ENCODE measurements at regions not wholly inside any gene's neighbourhood (a gene's known extent, or its start where the extent isn't known, plus 50 kb on each side); places are given as distances from the start of the nearest gene placed in this dataset.

DNA sequence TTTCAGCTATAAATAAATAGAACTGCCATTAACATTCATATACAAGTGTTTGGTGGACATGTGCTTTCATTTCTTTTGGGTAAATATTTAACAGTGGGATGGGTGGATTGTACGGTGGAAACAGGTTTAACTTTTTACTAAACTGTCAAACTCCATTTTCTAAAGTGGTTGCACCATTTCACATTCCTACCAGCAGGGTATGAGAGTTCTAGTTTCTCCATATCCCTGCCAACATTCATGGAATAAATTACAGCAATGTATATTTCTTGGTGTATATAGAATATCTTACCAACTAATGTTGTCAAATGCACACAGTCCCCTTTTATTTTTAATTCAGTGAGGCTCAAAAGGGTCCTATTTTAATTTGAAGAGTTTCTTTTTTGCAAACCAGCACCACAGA, 71.3 kb upstream of the CTXND1 start:
- FAIRE-seq, result no peak
- Histone ChIP-seq H4K20me1 (ENCODE audit: insufficient read depth, low read length) (no peaks in the 10 kb centered on the region), H3K27ac (ENCODE audit: low read depth, low read length) (no peak overlapping the region), H3K9ac (ENCODE audit: low read length) (no peak overlapping the region), H3K79me2 (ENCODE audit: insufficient read depth, low read length) (no peaks in the 10 kb centered on the region), H2AFZ (ENCODE audit: low read depth, low read length) (no peak overlapping the region), H3K9me3 (ENCODE audit: insufficient read depth, low read depth, low read length) (no peaks in the 10 kb centered on the region), H3K4me3 (ENCODE audit: insufficient read depth, low read depth, low read length) (no peak overlapping the region), H3K4me1 (ENCODE audit: insufficient read depth, low read length) (no peaks in the 10 kb centered on the region), H3K27me3 (ENCODE audit: insufficient read depth, low read length) (no peaks in the 10 kb centered on the region), H3K4me2 (ENCODE audit: low read length) (no peak overlapping the region), H3K36me3 (ENCODE audit: insufficient read depth, low read length) (no peaks in the 10 kb centered on the region)
- TF ChIP-seq EZH2 (IDR thresholded peaks at IDR 0.05; ENCODE audit: insufficient read depth, low read length) (no peak), CTCF (IDR thresholded peaks at IDR 0.05; ENCODE audit: insufficient read depth, low read depth, low read length) (peak; percentile 5)
- DNase-seq (ENCODE audit: low read depth), result no peak
- peaks cover 5% of the 10 kb centered on the region for H3K4me1 Mint-ChIP-seq (ENCODE audit: low read depth, unreplicated experiment)
- peaks cover 3% of the 10 kb centered on the region for H3K9me3 Mint-ChIP-seq (ENCODE audit: unreplicated experiment)
- H3K4me3 Mint-ChIP-seq (ENCODE audit: unreplicated experiment), result no peak overlapping the region
- no peaks in the 10 kb centered on the region for H3K27me3 Mint-ChIP-seq (ENCODE audit: low read depth, unreplicated experiment)
- H3K27ac Mint-ChIP-seq (ENCODE audit: unreplicated experiment), result no peak overlapping the region
- H3K36me3 Mint-ChIP-seq (ENCODE audit: low read depth, unreplicated experiment), result no peaks in the 10 kb centered on the region

GRCh38 chr15:80324545-80325080, 72.6 kb upstream of the CTXND1 start:
- Histone ChIP-seq H3K79me2 (ENCODE audit: insufficient read depth, low read length) (no peaks in the 10 kb centered on the region), H3K4me2 (ENCODE audit: low read length) (no peak overlapping the region), H4K20me1 (ENCODE audit: insufficient read depth, low read length) (no peaks in the 10 kb centered on the region), H3K4me3 (ENCODE audit: insufficient read depth, low read depth, low read length) (no peak overlapping the region), H3K9ac (ENCODE audit: low read length) (no peak overlapping the region), H3K27me3 (ENCODE audit: insufficient read depth, low read length) (no peaks in the 10 kb centered on the region), H3K36me3 (ENCODE audit: insufficient read depth, low read length) (no peaks in the 10 kb centered on the region), H3K9me3 (ENCODE audit: insufficient read depth, low read depth, low read length) (no peaks in the 10 kb centered on the region), H3K27ac (ENCODE audit: low read depth, low read length) (no peak overlapping the region), H2AFZ (ENCODE audit: low read depth, low read length) (no peak overlapping the region), H3K4me1 (ENCODE audit: insufficient read depth, low read length) (no peaks in the 10 kb centered on the region)
- Mint-ChIP-seq H3K9me3 (ENCODE audit: unreplicated experiment) (peaks cover 3% of the 10 kb centered on the region), H3K36me3 (ENCODE audit: low read depth, unreplicated experiment) (no peaks in the 10 kb centered on the region), H3K27ac (ENCODE audit: unreplicated experiment) (no peak overlapping the region), H3K27me3 (ENCODE audit: low read depth, unreplicated experiment) (no peaks in the 10 kb centered on the region), H3K4me3 (ENCODE audit: unreplicated experiment) (no peak overlapping the region), H3K4me1 (ENCODE audit: low read depth, unreplicated experiment) (peaks cover 5% of the 10 kb centered on the region)
- DNase-seq (ENCODE audit: low read depth), result no peak
- no peak for FAIRE-seq
- no peak for TF ChIP-seq CTCF (IDR thresholded peaks at IDR 0.05; ENCODE audit: insufficient read depth, low read depth, low read length)
- TF ChIP-seq EZH2 (IDR thresholded peaks at IDR 0.05; ENCODE audit: insufficient read depth, low read length), result no peak

- Histone ChIP-seq H3K4me1 (ENCODE audit: insufficient read depth, low read length) (no peaks in the 10 kb centered on the region), H4K20me1 (ENCODE audit: insufficient read depth, low read length) (no peaks in the 10 kb centered on the region), H3K27me3 (ENCODE audit: insufficient read depth, low read length) (no peaks in the 10 kb centered on the region), H3K9me3 (ENCODE audit: insufficient read depth, low read depth, low read length) (no peaks in the 10 kb centered on the region), H3K79me2 (ENCODE audit: insufficient read depth, low read length) (no peaks in the 10 kb centered on the region), H2AFZ (ENCODE audit: low read depth, low read length) (no peak overlapping the region), H3K4me3 (ENCODE audit: insufficient read depth, low read depth, low read length) (no peak overlapping the region), H3K9ac (ENCODE audit: low read length) (no peak overlapping the region), H3K4me2 (ENCODE audit: low read length) (no peak overlapping the region), H3K36me3 (ENCODE audit: insufficient read depth, low read length) (no peaks in the 10 kb centered on the region), H3K27ac (ENCODE audit: low read depth, low read length) (no peak overlapping the region)
- Mint-ChIP-seq H3K9me3 (ENCODE audit: unreplicated experiment) (peaks cover 3% of the 10 kb centered on the region), H3K27me3 (ENCODE audit: low read depth, unreplicated experiment) (no peaks in the 10 kb centered on the region), H3K4me3 (ENCODE audit: unreplicated experiment) (no peak overlapping the region), H3K36me3 (ENCODE audit: low read depth, unreplicated experiment) (no peaks in the 10 kb centered on the region), H3K4me1 (ENCODE audit: low read depth, unreplicated experiment) (peaks cover 5% of the 10 kb centered on the region), H3K27ac (ENCODE audit: unreplicated experiment) (no peak overlapping the region)
- no peak for DNase-seq (ENCODE audit: low read depth)
- TF ChIP-seq EZH2 (IDR thresholded peaks at IDR 0.05; ENCODE audit: insufficient read depth, low read length) (no peak), CTCF (IDR thresholded peaks at IDR 0.05; ENCODE audit: insufficient read depth, low read depth, low read length) (no peak)
- FAIRE-seq, result no peak
These were observed 73.2 kb upstream of the CTXND1 start for GRCh38 chr15:80325206-80325605.

Measured in astrocyte (in vitro differentiated cells and primary cell).